ENCODE measurements at regions not wholly inside any gene's neighbourhood (a gene's known extent, or its start where the extent isn't known, plus 50 kb on each side); places are given as distances from the start of the nearest gene placed in this dataset.

GRCh38 chr6:47380251-47380650 lies 70.5 kb upstream of the TNFRSF21 start:
- TF ChIP-seq CTCF (IDR thresholded peaks at IDR 0.05; ENCODE audit: insufficient read depth, low read length, poor library complexity, severe bottlenecking) (no peak), EZH2phosphoT487 (conservative IDR thresholded peaks at IDR 0.05; ENCODE audit: low read length) (no peak)

All from SU-DHL-6 (cell line).